Body of pancreas (tissue), 4 donors: ENCODE measurements at regions not wholly inside any gene's neighbourhood (a gene's known extent, or its start where the extent isn't known, plus 50 kb on each side); places are given as distances from the start of the nearest gene placed in this dataset.

Experiments
- ATAC-seq: fragments of 150-250 bp; one replicate; pipeline ENCODE4 v1.9.1; 2016
- DNase-seq, 4 donors: peaks; one replicate each; pipeline ENCODE4 v3.0.0-alpha.2; 2019
- H3K27ac ChIP-seq, 4 donors: fragments of 200-600 bp; sonication (generic); 1 replicate in 3 of 4; 2 replicates in 1 of 4; pipeline versions ENCODE4 v1.5.1 to v1.6.1; 2016 to 2019; ENCODE audit warnings: mild to moderate bottlenecking in 1 of 4, mixed read lengths in 1 of 4, moderate library complexity in 1 of 4
- H3K27me3 ChIP-seq, 2 donors: fragments of 200-600 bp; sonication (generic); one replicate each; pipeline ENCODE4 v1.6.0; 2016; ENCODE audit warnings: mild to moderate bottlenecking in 1 of 2
- H3K36me3 ChIP-seq, 2 donors: fragments of 200-600 bp; sonication (generic); replicated peaks in 1 of 2; 2 replicates each; pipeline ENCODE4 v1.5.1; 2016; ENCODE audit warnings: low read depth in 2 of 2; ENCODE audit not compliant: insufficient read depth in 1 of 2
- H3K4me1 ChIP-seq: fragments of 200-600 bp; sonication (generic); one replicate; pipeline ENCODE4 v1.6.0; 2016
- H3K4me3 ChIP-seq, 2 donors: fragments of 200-600 bp; sonication (generic); 1 replicate in 1 of 2; 2 replicates in 1 of 2; pipeline ENCODE4 v1.5.1; 2016 to 2019
- H3K9me3 ChIP-seq, 3 donors: fragments of 200-600 bp; sonication (generic); 1 replicate in 2 of 3; 2 replicates in 1 of 3; pipeline ENCODE4 v1.5.1; 2016
- POLR2A ChIP-seq, 3 donors: fragments of 450-650 bp; IDR thresholded peaks; one replicate each; pipeline ENCODE4 v1.6.1; 2016; ENCODE audit warnings: antibody characterized with exemption in 3 of 3, mild to moderate bottlenecking in 2 of 3
- WGBS, 2 donors: methylation state at CpG; one replicate each; pipeline ENCODE4 v1.1.5; 2017; 5-methylcytosine and 5-hydroxymethylcytosine counted together
- intact Hi-C: fragments of 100-400 bp; cut with DNase I; formaldehyde crosslinking; loops from one replicate; pipeline ENCODE4 v1.15.1; 2023
- TF ChIP-seq, protein P1 (sequence below), 7 experiments: fragments of 450-650 bp in 4 of 7; fragments of 200-600 bp in 3 of 7; sonication (generic) in 3 of 7; IDR thresholded peaks; one replicate each; pipeline ENCODE4 v1.5.1; 2016 to 2019; ENCODE audit warnings: antibody characterized with exemption in 7 of 7

DNA sequence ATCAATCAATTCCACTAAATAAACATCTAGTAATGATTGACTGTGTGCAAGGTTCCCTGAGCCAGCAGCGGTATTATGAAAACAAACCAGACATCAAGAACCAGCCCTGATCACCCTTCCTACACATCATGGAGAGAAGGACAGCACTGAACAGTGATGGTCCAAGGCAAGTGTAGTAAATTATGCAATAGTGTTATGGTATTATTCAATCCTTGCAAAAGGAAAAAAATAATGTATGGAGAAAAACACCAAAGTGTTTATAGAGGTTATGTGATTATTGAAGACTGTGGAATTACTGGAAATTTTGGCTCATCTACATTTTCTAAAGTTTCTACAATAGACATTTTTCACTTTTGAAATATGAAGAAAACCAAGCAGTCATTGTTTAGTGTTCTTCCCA, 105.3 kb downstream of the RCN1 start:
- intact Hi-C loops = no loop called here
- Histone ChIP-seq H3K4me3 (no peak overlapping the region), H3K9me3 (no peaks in the 10 kb centered on the region), H3K27me3 (no peaks in the 10 kb centered on the region), H3K36me3 (no peaks in the 10 kb centered on the region), H3K27ac (no peak overlapping the region), H3K4me1 (no peaks in the 10 kb centered on the region)
- no peak for DNase-seq
- TF ChIP-seq, protein P1, sequence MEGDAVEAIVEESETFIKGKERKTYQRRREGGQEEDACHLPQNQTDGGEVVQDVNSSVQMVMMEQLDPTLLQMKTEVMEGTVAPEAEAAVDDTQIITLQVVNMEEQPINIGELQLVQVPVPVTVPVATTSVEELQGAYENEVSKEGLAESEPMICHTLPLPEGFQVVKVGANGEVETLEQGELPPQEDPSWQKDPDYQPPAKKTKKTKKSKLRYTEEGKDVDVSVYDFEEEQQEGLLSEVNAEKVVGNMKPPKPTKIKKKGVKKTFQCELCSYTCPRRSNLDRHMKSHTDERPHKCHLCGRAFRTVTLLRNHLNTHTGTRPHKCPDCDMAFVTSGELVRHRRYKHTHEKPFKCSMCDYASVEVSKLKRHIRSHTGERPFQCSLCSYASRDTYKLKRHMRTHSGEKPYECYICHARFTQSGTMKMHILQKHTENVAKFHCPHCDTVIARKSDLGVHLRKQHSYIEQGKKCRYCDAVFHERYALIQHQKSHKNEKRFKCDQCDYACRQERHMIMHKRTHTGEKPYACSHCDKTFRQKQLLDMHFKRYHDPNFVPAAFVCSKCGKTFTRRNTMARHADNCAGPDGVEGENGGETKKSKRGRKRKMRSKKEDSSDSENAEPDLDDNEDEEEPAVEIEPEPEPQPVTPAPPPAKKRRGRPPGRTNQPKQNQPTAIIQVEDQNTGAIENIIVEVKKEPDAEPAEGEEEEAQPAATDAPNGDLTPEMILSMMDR (IDR thresholded peaks at IDR 0.05) = no peak
- no peak for TF ChIP-seq POLR2A (IDR thresholded peaks at IDR 0.05)
- no peak for ATAC-seq
- 3 to 19% methylated on average over 1 of the region's 1 CpG for WGBS, 2 donors

DNA sequence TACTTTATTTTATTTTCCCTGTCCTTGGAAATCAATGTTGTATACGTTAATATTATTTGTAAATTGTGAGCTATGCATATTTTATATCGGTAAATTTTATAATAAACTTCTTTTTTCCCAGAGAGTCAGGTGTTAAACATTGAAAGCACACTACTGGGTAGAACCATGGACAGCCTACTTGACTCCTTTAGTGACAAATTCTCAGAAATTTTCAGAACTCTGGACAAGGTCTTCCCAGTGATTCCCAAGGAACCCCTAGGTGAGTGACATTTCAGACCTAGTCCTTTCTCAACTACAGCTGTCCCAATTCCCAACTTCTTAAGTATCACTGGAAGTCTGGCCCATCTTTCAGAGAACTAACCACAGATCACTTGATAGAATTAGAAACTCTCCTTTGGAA, 107.2 kb downstream of the RCN1 start:
- Histone ChIP-seq H3K27ac (no peak overlapping the region), H3K27me3 (no peaks in the 10 kb centered on the region), H3K4me1 (no peaks in the 10 kb centered on the region), H3K4me3 (no peak overlapping the region), H3K36me3 (no peaks in the 10 kb centered on the region), H3K9me3 (no peaks in the 10 kb centered on the region)
- no peak for TF ChIP-seq POLR2A (IDR thresholded peaks at IDR 0.05)
- TF ChIP-seq, protein P1 (IDR thresholded peaks at IDR 0.05) = no peak
- DNase-seq (no peak), ATAC-seq (no peak)
- 55 to 75% methylated on average over 2 of the region's 2 CpGs for WGBS, 2 donors
- intact Hi-C loops = no loop called here

DNA sequence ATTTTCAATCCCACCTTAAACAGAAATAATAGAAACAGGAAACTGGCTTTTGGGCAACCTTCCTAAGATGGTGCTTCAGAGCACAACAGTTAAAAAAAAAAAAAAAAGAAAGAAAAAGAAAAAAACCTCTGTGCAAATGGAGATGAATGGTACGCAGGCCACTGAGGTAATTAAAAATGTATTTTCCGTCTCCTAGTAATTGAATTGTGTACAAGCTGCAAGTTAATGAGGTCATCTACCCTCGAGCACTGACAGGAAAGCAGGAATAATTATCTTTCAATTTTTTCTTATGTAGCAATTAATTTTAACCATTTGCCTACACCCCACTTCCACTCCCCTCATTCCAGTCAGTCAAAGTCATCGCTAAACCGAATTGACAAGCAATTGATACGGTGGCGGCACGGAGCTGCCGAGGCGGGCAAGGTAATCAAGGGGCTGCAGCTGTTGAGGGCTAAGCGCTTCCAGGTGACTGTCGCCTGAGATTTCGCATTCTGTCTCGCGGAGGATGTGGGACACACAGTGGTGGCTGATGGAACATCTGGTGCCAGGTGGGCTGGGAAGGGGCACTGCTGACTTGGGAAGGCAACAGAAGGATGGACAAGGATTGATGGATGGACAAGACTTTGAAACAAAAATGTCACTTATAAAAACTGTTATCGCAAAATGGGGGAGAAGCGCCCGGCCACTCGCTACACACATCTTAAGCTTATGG, 109.4 kb downstream of the RCN1 start:
- H3K4me1 ChIP-seq = no peaks in the 10 kb centered on the region
- 57 to 67% methylated on average over 19 of the region's 19 CpGs for WGBS, 2 donors
- no peaks in the 10 kb centered on the region for H3K9me3 ChIP-seq
- H3K27me3 ChIP-seq = no peaks in the 10 kb centered on the region
- ATAC-seq (no peak), DNase-seq (no peak)
- H3K4me3 ChIP-seq = no peak overlapping the region
- TF ChIP-seq, protein P1 (IDR thresholded peaks at IDR 0.05) = no peak
- no peak for TF ChIP-seq POLR2A (IDR thresholded peaks at IDR 0.05)
- H3K27ac ChIP-seq = no peak overlapping the region
- intact Hi-C loops = no loop called here
- H3K36me3 ChIP-seq = no peaks in the 10 kb centered on the region

- WGBS, 2 donors = 76% methylated on average over 4 to 5 of the region's 5 CpGs
- ATAC-seq = no peak
Measured at GRCh38 chr11:32204751-32205150, 113.9 kb downstream of the RCN1 start.

More at GRCh38 chr11:32204751-32205150, 113.9 kb downstream of the RCN1 start:
- no peaks in the 10 kb centered on the region for H3K36me3 ChIP-seq
- no peaks in the 10 kb centered on the region for H3K9me3 ChIP-seq
- H3K27ac ChIP-seq = no peak overlapping the region
- no peaks in the 10 kb centered on the region for H3K4me1 ChIP-seq
- H3K4me3 ChIP-seq = no peak overlapping the region
- DNase-seq = no peak
- TF ChIP-seq, protein P1 (IDR thresholded peaks at IDR 0.05) = no peak
- no peak for TF ChIP-seq POLR2A (IDR thresholded peaks at IDR 0.05)
- intact Hi-C loops = no loop called here
- no peaks in the 10 kb centered on the region for H3K27me3 ChIP-seq
